A549 (cell line): ENCODE measurements at regions not wholly inside any gene's neighbourhood (a gene's known extent, or its start where the extent isn't known, plus 50 kb on each side); places are given as distances from the start of the nearest gene placed in this dataset.

Source experiments
- ATAC-seq, 2 experiments: fragments of 200-7000 bp in 1 of 2; fragments of >200 bp in 1 of 2; cut with Nextera tagmentation in 1 of 2; cut with Tn5 transposase in 1 of 2; 3 replicates each; pipeline versions ENCODE4 v1.8.0 to v1.9.1; 2018 to 2020; ENCODE audit warnings: mild to moderate bottlenecking in 1 of 2, moderate library complexity in 1 of 2
- CTCF ChIA-PET: fragments of 300-600 bp; sonication (Branson Sonifier 250); formaldehyde crosslinking; extraction: SDS; loops from one replicate; lab custom pipeline; 2021; ENCODE audit warnings: antibody characterized with exemption, inconsistent platforms; lab: Yijun Ruan, JAX
- POLR2A ChIA-PET: fragments of 350-600 bp; formaldehyde crosslinking; extraction: SDS; loops from one replicate; lab custom pipeline; 2021; ENCODE audit warnings: antibody characterized with exemption, inconsistent platforms; lab: Yijun Ruan, JAX
- DNase-seq, 2 experiments: peaks; one replicate each; pipeline versions ENCODE4 v3.0.0 to v3.0.0-alpha.2; 2011 to 2016; ENCODE audit warnings: low read depth in 1 of 2, low spot score in 1 of 2
- FAIRE-seq: peaks from 2 replicates; lab custom pipeline; 2011; peaks lifted over from hg19 to GRCh38; lab: Jason Lieb, UNC
- H3K27ac ChIP-seq, 2 experiments: fragments of >200 bp; sonication (Bioruptor Twin); formaldehyde crosslinking; 3 replicates each; pipeline ENCODE4 v1.5.1; 2016 to 2017
- H3K4me1 ChIP-seq: fragments of >200 bp; sonication (Bioruptor Twin); formaldehyde crosslinking; 3 replicates; pipeline ENCODE4 v1.6.1; 2016
- H3K4me2 ChIP-seq: fragments of >200 bp; sonication (Bioruptor Twin); formaldehyde crosslinking; 3 replicates; pipeline ENCODE4 v1.6.1; 2016
- H3K4me3 ChIP-seq: fragments of >200 bp; sonication (Bioruptor Twin); formaldehyde crosslinking; 3 replicates; pipeline ENCODE4 v1.5.1; 2016
- H3K9me3 ChIP-seq: fragments of >200 bp; sonication (Bioruptor Twin); formaldehyde crosslinking; 3 replicates; pipeline ENCODE4 v1.6.1; 2016
- ATOH8 ChIP-seq: fragments of 250-450 bp; sonication (Bioruptor Pico); IDR thresholded peaks from 2 replicates; pipeline ENCODE4 v1.5.0; 2020; ENCODE audit warnings: low read depth, mild to moderate bottlenecking, moderate library complexity
- BHLHE40 ChIP-seq: IDR thresholded peaks from 2 replicates; pipeline ENCODE4 v1.6.1; 2012; ENCODE audit warnings: low read depth, low read length, inconsistent platforms
- CBX8 ChIP-seq: fragments of 200-600 bp; sonication (generic); IDR thresholded peaks from 2 replicates; pipeline ENCODE4 v1.6.1; 2016
- CEBPB ChIP-seq, 2 experiments: fragments of >200 bp in 1 of 2; sonication (Bioruptor Twin) in 1 of 2; formaldehyde crosslinking in 1 of 2; IDR thresholded peaks; 2 replicates each; pipeline ENCODE4 v1.6.1; 2012 to 2016
- E2F6 ChIP-seq: IDR thresholded peaks from 2 replicates; pipeline ENCODE4 v1.6.1; 2012; ENCODE audit warnings: low read depth, borderline replicate concordance
- ESRRA ChIP-seq: fragments of 150-350 bp; IDR thresholded peaks from 2 replicates; pipeline ENCODE4 v1.6.1; 2014; ENCODE audit warnings: mild to moderate bottlenecking, low read length, borderline replicate concordance
- FOXS1 ChIP-seq: fragments of 250-450 bp; sonication (Bioruptor Pico); IDR thresholded peaks from 2 replicates; pipeline ENCODE4 v1.5.0; 2020; ENCODE audit warnings: mild to moderate bottlenecking, moderate library complexity
- GATA3 ChIP-seq: IDR thresholded peaks from 2 replicates; pipeline ENCODE4 v1.6.1; 2012; ENCODE audit warnings: borderline replicate concordance
- HDAC2 ChIP-seq: fragments of 200-600 bp; sonication (generic); IDR thresholded peaks from 2 replicates; pipeline ENCODE4 v1.6.1; 2016
- HES2 ChIP-seq: fragments of >200 bp; sonication (Bioruptor Twin); formaldehyde crosslinking; IDR thresholded peaks from 2 replicates; pipeline ENCODE4 v1.6.1; 2016
- JUNB ChIP-seq: fragments of >200 bp; sonication (Bioruptor Twin); formaldehyde crosslinking; IDR thresholded peaks from 2 replicates; pipeline ENCODE4 v1.6.1; 2016
- KDM5A ChIP-seq: fragments of 200-600 bp; sonication (generic); IDR thresholded peaks from 2 replicates; pipeline ENCODE4 v1.6.1; 2016; ENCODE audit warnings: antibody characterized with exemption, mild to moderate bottlenecking
- MYC ChIP-seq: IDR thresholded peaks from 2 replicates; pipeline ENCODE4 v1.6.1; 2012; ENCODE audit warnings: mild to moderate bottlenecking, inconsistent platforms, low read length, improper control_type of control experiment, borderline replicate concordance
- NPAS2 ChIP-seq: fragments of 250-450 bp; sonication (Bioruptor Pico); IDR thresholded peaks from 2 replicates; pipeline ENCODE4 v1.8.0; 2022; ENCODE audit warnings: mild to moderate bottlenecking, moderate library complexity, borderline replicate concordance
- NR3C1 ChIP-seq: fragments of >200 bp; sonication (Bioruptor Twin); formaldehyde crosslinking; IDR thresholded peaks from 3 replicates; pipeline ENCODE4 v1.6.1; 2017
- PHF8 ChIP-seq: fragments of 200-600 bp; sonication (generic); IDR thresholded peaks from 2 replicates; pipeline ENCODE4 v1.6.1; 2016; ENCODE audit warnings: low read depth, mild to moderate bottlenecking, antibody characterized with exemption, moderate library complexity, borderline replicate concordance
- REST ChIP-seq: fragments of 200-600 bp; sonication (generic); IDR thresholded peaks from 2 replicates; pipeline ENCODE4 v1.6.1; 2016; ENCODE audit warnings: antibody characterized with exemption, mild to moderate bottlenecking, moderate library complexity
- RFX5 ChIP-seq: fragments of 450-650 bp; IDR thresholded peaks from 2 replicates; pipeline ENCODE4 v1.7.1; 2014; ENCODE audit warnings: antibody characterized with exemption, mild to moderate bottlenecking, moderate library complexity
- TFCP2L1 ChIP-seq: fragments of 250-450 bp; sonication (Bioruptor Pico); IDR thresholded peaks from 2 replicates; pipeline ENCODE4 v1.5.0; 2021; ENCODE audit warnings: mild to moderate bottlenecking
- TP53 ChIP-seq: fragments of 250-450 bp; sonication (Bioruptor Pico); IDR thresholded peaks from 2 replicates; pipeline ENCODE4 v1.5.0; 2021; ENCODE audit warnings: mild to moderate bottlenecking, moderate library complexity
- ZNF302 ChIP-seq: fragments of 250-450 bp; sonication (Bioruptor Pico); IDR thresholded peaks from 2 replicates; pipeline ENCODE4 v1.9.0; 2021; ENCODE audit warnings: inconsistent platforms, mild to moderate bottlenecking, moderate library complexity
- WGBS: methylation state at CpG from one replicate; pipeline ENCODE4 v1.1.6; 2017; ENCODE audit errors: missing lambda C conversion rate; 5-methylcytosine and 5-hydroxymethylcytosine counted together

- FAIRE-seq (no peak), ATAC-seq (no peak), DNase-seq (no peak)
- no peak overlapping the region for H3K4me3 ChIP-seq
- POLR2A ChIA-PET = no interaction called here
- CTCF ChIA-PET = no interaction called here
- TF ChIP-seq CEBPB (IDR thresholded peaks at IDR 0.05) (no peak), HES2 (no peak), KDM5A (no peak), E2F6 (no peak), NPAS2 (CRISPR knock-in tag) (no peak), NR3C1 (no peak), ESRRA (no peak), TFCP2L1 (CRISPR knock-in tag) (no peak), CBX8 (no peak)
- no peaks in the 10 kb centered on the region for H3K9me3 ChIP-seq
- no peak overlapping the region for H3K4me2 ChIP-seq
- 68% methylated on average over 3 of the region's 3 CpGs for WGBS
- no peak overlapping the region for H3K27ac ChIP-seq
- H3K4me1 ChIP-seq = no peaks in the 10 kb centered on the region
Observed at GRCh38 chr12:90677552-90677951, 277.4 kb downstream of the CCER1 start.

- Histone ChIP-seq H3K4me3 (no peak overlapping the region), H3K27ac (no peak overlapping the region), H3K9me3 (no peaks in the 10 kb centered on the region), H3K4me1 (no peaks in the 10 kb centered on the region), H3K4me2 (no peak overlapping the region)
- DNase-seq = no peak
- no peak for FAIRE-seq
- ATAC-seq = no peak
- POLR2A ChIA-PET = no interaction called here
- WGBS = 45% methylated on average over 1 of the region's 1 CpG
- CTCF ChIA-PET = no interaction called here
- TF ChIP-seq HDAC2 = no peak
- no peak for TF ChIP-seq TP53 (CRISPR knock-in tag)
- no peak for TF ChIP-seq NR3C1
- no peak for TF ChIP-seq MYC
- no peak for TF ChIP-seq PHF8
- no peak for TF ChIP-seq ATOH8 (CRISPR knock-in tag)
- TF ChIP-seq REST = no peak
- no peak for TF ChIP-seq E2F6
- TF ChIP-seq GATA3 = no peak
- no peak for TF ChIP-seq RFX5
- TF ChIP-seq BHLHE40 = no peak
- TF ChIP-seq ZNF302 (CRISPR knock-in tag) = no peak
- TF ChIP-seq FOXS1 (CRISPR knock-in tag) = no peak
- TF ChIP-seq CBX8 = no peak
- TF ChIP-seq ESRRA = no peak
- TF ChIP-seq JUNB = no peak
Observed at GRCh38 chr12:90677055-90677454, 277.9 kb downstream of the CCER1 start.
